Gastrocnemius medialis (tissue), 4 donors: ENCODE measurements at regions not wholly inside any gene's neighbourhood (a gene's known extent, or its start where the extent isn't known, plus 50 kb on each side); places are given as distances from the start of the nearest gene placed in this dataset.

ENCODE experiments used
- ATAC-seq, 2 donors: fragments of 150-250 bp; one replicate each; pipeline ENCODE4 v1.9.1; 2016
- DNase-seq, 2 donors: peaks; one replicate each; pipeline ENCODE4 v3.0.0-alpha.2; 2019
- H3K27ac ChIP-seq, 4 donors: fragments of 200-600 bp; sonication (generic); 1 replicate in 1 of 4; 2 replicates in 3 of 4; pipeline ENCODE4 v1.5.1; 2016 to 2018; ENCODE audit warnings: mild to moderate bottlenecking in 2 of 4, moderate library complexity in 1 of 4
- H3K27me3 ChIP-seq, 3 donors: fragments of 200-600 bp; sonication (generic) in 2 of 3; 1 replicate in 1 of 3; 2 replicates in 2 of 3; pipeline versions ENCODE4 v1.5.1 to v1.6.0; 2016 to 2019; ENCODE audit warnings: mild to moderate bottlenecking in 1 of 3, moderate library complexity in 1 of 3
- H3K36me3 ChIP-seq, 2 donors: fragments of 200-600 bp; sonication (generic) in 1 of 2; one replicate each; pipeline ENCODE4 v1.5.1; 2017 to 2018
- H3K4me1 ChIP-seq, 2 donors: fragments of 200-600 bp; sonication (generic) in 1 of 2; one replicate each; pipeline ENCODE4 v1.5.1; 2016 to 2017; ENCODE audit warnings: mild to moderate bottlenecking in 2 of 2
- H3K4me3 ChIP-seq, 4 donors: fragments of 200-600 bp; sonication (generic) in 3 of 4; 1 replicate in 1 of 4; 2 replicates in 3 of 4; pipeline ENCODE4 v1.5.1; 2016 to 2019; ENCODE audit warnings: mild to moderate bottlenecking in 2 of 4
- H3K9me3 ChIP-seq, 3 donors: fragments of 200-600 bp; sonication (generic) in 2 of 3; 1 replicate in 1 of 3; 2 replicates in 2 of 3; pipeline ENCODE4 v1.5.1; 2016 to 2019
- POLR2A ChIP-seq, 2 donors: fragments of 450-650 bp; IDR thresholded peaks; one replicate each; pipeline ENCODE4 v1.6.1; 2017; ENCODE audit warnings: antibody characterized with exemption in 2 of 2, mild to moderate bottlenecking in 2 of 2, moderate library complexity in 2 of 2
- in situ Hi-C, 4 donors: fragments of 200-750 bp; cut with MboI; loops; one replicate each; pipeline versions ENCODE4 v1.15.0 to v1.8.0; 2017; ENCODE audit warnings: low sequenced_read_pairs in 4 of 4
- intact Hi-C: fragments of 100-400 bp; cut with DNase I; formaldehyde crosslinking; loops from one replicate; pipeline ENCODE4 v1.15.1; 2023; ENCODE audit warnings: low total_unique reads
- TF ChIP-seq, protein P1 (sequence below), 5 experiments: fragments of 450-650 bp in 3 of 5; fragments of 200-600 bp in 2 of 5; sonication (generic) in 2 of 5; IDR thresholded peaks in 4 of 5; conservative IDR thresholded peaks in 1 of 5; 1 replicate in 4 of 5; 2 replicates in 1 of 5; pipeline ENCODE4 v1.5.1; 2016 to 2019; ENCODE audit warnings: antibody characterized with exemption in 5 of 5, mild to moderate bottlenecking in 3 of 5, moderate library complexity in 3 of 5

- Histone ChIP-seq H3K4me3 (no peak overlapping the region), H3K27ac (no peak overlapping the region), H3K27me3 (no peaks in the 10 kb centered on the region), H3K4me1 (no peaks in the 10 kb centered on the region), H3K9me3 (no peaks in the 10 kb centered on the region), H3K36me3 (no peaks in the 10 kb centered on the region)
- TF ChIP-seq, protein P1, sequence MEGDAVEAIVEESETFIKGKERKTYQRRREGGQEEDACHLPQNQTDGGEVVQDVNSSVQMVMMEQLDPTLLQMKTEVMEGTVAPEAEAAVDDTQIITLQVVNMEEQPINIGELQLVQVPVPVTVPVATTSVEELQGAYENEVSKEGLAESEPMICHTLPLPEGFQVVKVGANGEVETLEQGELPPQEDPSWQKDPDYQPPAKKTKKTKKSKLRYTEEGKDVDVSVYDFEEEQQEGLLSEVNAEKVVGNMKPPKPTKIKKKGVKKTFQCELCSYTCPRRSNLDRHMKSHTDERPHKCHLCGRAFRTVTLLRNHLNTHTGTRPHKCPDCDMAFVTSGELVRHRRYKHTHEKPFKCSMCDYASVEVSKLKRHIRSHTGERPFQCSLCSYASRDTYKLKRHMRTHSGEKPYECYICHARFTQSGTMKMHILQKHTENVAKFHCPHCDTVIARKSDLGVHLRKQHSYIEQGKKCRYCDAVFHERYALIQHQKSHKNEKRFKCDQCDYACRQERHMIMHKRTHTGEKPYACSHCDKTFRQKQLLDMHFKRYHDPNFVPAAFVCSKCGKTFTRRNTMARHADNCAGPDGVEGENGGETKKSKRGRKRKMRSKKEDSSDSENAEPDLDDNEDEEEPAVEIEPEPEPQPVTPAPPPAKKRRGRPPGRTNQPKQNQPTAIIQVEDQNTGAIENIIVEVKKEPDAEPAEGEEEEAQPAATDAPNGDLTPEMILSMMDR (IDR thresholded peaks at IDR 0.05 in 4 of 5, conservative IDR thresholded peaks at IDR 0.05 in 1 of 5), result no peak
- TF ChIP-seq POLR2A (IDR thresholded peaks at IDR 0.05), result no peak
- intact Hi-C loops (no loop called here), in situ Hi-C loops (no loop called here)
- ATAC-seq (no peak), DNase-seq (no peak)
Measured at GRCh38 chr14:55814873-55815272, 234.9 kb downstream of the KTN1 start.

GRCh38 chr14:55816225-55816624 lies 236.2 kb downstream of the KTN1 start:
- H3K4me1 ChIP-seq, result no peaks in the 10 kb centered on the region
- no peak overlapping the region for H3K4me3 ChIP-seq
- H3K9me3 ChIP-seq, result no peaks in the 10 kb centered on the region
- H3K36me3 ChIP-seq, result no peaks in the 10 kb centered on the region
- no peak for ATAC-seq
- H3K27me3 ChIP-seq, result no peaks in the 10 kb centered on the region
- no peak overlapping the region for H3K27ac ChIP-seq
- in situ Hi-C loops (no loop called here), intact Hi-C loops (no loop called here)
- DNase-seq, result no peak
- no peak for TF ChIP-seq POLR2A (IDR thresholded peaks at IDR 0.05)
- TF ChIP-seq, protein P1 (IDR thresholded peaks at IDR 0.05 in 4 of 5, conservative IDR thresholded peaks at IDR 0.05 in 1 of 5), result no peak

DNA sequence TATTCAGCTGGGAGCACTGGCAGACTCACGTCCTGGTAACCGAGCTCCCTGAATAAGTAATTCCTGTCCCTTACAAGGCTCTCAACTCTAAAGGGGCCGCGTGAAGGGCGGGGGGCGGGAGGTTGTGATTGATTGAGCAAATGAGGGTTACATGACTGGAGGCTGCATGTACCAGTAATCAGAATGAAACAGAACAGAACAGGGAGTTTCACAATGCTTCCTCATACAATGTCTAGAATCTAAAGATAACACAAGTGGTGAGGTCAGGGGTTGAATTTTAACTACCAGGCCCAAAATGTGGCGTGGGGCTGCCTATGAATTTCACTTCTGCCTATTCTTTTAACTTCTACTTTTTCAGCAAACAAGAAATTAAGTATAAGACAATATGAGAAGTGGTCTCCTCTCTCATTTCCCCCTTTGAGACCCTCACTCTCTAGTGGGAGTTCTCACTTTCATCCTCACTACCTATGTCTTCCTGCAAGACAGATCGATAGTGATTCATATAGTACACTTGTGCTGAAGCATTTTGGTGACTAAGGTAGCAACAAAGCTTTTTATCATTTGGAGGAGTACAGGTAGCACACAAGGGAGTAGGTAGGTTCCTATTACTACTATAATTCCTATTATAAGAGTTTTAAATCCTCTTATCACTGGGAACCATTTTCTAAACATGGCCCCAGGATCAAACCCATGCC lies 239.8 kb downstream of the KTN1 start:
- Histone ChIP-seq H3K36me3 (no peaks in the 10 kb centered on the region), H3K9me3 (no peaks in the 10 kb centered on the region), H3K27me3 (no peaks in the 10 kb centered on the region), H3K4me1 (no peaks in the 10 kb centered on the region), H3K4me3 (no peak overlapping the region), H3K27ac (no peak overlapping the region)
- TF ChIP-seq, protein P1 (IDR thresholded peaks at IDR 0.05 in 4 of 5, conservative IDR thresholded peaks at IDR 0.05 in 1 of 5), result no peak
- TF ChIP-seq POLR2A (IDR thresholded peaks at IDR 0.05), result no peak
- in situ Hi-C loops, result no loop called here
- ATAC-seq (no peak), DNase-seq (no peak)
- intact Hi-C loops, result no loop called here

DNA sequence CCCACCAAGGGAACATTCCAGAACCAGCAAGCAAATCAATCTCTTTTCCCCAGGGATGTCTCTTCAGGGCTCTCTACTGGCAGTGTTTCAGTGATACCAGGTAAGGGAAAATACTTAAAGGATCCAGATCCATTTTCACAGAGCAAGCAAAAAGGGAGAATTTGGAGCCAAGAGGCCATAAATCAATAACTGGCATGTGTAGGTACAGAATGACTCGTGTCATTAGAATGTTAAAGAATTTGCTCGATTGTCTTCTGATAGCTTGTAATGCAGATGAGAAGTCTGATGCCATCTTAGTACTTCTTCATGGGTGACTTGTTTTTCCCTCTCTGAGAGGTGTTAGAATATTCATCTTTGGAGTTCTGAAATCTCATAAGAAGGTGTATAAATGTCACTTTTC lies 242.9 kb downstream of the KTN1 start:
- DNase-seq, result no peak
- Histone ChIP-seq H3K36me3 (no peaks in the 10 kb centered on the region), H3K27ac (no peak overlapping the region), H3K9me3 (no peaks in the 10 kb centered on the region), H3K4me1 (no peaks in the 10 kb centered on the region), H3K4me3 (no peak overlapping the region), H3K27me3 (no peaks in the 10 kb centered on the region)
- in situ Hi-C loops, result no loop called here
- ATAC-seq, result no peak
- intact Hi-C loops, result no loop called here
- no peak for TF ChIP-seq POLR2A (IDR thresholded peaks at IDR 0.05)
- TF ChIP-seq, protein P1 (IDR thresholded peaks at IDR 0.05 in 4 of 5, conservative IDR thresholded peaks at IDR 0.05 in 1 of 5), result no peak
